ENCODE measurements at regions not wholly inside any gene's neighbourhood (a gene's known extent, or its start where the extent isn't known, plus 50 kb on each side); places are given as distances from the start of the nearest gene placed in this dataset.

DNA sequence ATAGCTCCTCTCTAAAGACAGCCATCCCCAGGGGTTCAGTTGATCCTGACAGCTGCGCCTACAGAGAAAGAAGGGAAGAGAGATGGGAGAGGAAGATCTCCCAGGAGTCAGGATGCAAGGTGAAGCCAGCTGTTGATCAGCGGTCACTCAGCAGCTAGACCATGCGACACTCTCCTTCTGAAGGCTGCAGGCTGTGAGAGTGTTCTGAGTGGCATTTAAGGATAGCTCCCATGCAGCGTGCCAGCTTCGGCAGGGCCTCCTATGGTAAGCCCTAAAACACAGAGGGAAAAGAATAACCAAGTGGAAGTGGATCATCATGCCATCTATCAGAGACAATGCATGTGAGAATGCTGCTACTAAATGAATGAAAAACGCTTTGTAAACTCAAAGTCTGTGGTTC, 197.9 kb upstream of the NUDT4 start:
- TF ChIP-seq GATA2 (IDR thresholded peaks at IDR 0.05; ENCODE audit: low read depth, low read length) (no peak), GATA3 (IDR thresholded peaks at IDR 0.05; ENCODE audit: low read depth, low read length) (no peak)

Measured in SH-SY5Y (cell line).